RKO (cell line): ENCODE measurements at regions not wholly inside any gene's neighbourhood (a gene's known extent, or its start where the extent isn't known, plus 50 kb on each side); places are given as distances from the start of the nearest gene placed in this dataset.
"Not testable (repeated sequence)": the region's sequence is repeated elsewhere in the genome, so short reads cannot be mapped to it uniquely, and the experiment has no call there.

ENCODE experiments used
- DNase-seq: peaks from one replicate; pipeline ENCODE4 v3.0.0-alpha.2; 2016; ENCODE audit warnings: low spot score

DNA sequence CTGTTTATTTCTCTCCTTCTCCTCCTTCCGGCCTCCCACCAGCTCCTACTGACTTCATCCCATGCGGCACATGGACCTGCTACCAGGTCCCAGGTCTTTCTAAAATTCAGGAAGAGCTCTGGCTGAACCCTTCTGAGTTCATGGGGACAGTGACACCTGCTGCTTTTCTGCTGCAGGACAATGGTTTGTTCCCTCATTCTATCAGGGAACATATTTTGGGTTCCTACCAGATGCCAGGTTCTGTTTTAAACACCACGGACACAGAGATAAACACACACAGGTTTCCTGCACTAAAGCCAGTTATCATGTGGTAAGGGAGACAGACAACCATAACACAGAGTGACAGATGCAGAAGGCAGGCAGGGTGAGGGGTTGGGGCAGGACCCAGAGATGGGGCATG is 114.0 kb upstream of the RAB4A start:
- DNase-seq, result no peak

DNA sequence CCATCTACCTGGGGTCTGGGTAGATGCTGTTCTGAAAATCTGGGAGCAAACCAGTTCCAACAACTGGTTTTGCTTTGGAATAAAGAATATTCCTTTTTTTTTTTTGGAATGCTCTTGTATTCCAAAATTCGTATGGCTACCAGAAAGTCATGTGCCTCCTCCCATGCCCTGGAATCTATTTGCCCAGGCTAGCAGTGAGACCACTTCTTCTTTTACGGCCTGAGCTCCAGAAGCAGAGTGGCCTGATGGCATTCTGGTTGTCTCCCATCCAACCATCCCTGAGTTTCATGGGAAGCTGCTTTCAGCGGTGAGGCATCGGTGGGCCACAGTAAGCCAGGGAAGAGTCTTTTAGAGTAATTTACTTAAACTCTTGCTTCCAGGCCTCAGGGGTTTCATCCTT is 113.4 kb upstream of the RAB4A start:
- DNase-seq, result no peak

DNA sequence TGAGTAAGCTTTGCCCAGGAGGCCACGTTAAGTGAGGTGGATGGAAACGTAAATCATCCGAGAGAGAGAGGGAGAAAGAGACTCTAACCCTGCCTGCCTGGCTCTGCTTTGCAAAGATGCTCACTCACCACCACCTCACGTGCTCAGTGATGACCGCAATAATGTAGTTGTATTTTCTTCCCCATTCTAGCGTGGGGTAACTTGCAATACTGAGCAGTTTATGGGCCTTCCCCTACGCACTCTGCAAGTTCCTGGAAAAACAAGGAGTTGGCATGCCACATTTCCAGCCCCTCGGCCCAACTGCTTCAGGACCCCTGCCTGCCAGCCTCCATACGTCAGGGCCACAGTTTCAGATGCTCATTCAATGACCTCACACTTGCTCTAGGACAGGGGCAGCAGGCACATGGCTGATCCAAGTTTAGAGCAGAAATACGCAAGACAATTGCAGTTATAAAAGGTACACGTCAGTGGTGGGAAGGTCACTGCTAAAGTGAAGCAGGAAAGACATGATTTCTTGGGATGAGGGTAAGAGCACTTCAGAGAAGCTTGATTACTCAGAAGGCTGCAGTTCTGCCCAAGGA is 112.5 kb upstream of the RAB4A start:
- no peak for DNase-seq

DNA sequence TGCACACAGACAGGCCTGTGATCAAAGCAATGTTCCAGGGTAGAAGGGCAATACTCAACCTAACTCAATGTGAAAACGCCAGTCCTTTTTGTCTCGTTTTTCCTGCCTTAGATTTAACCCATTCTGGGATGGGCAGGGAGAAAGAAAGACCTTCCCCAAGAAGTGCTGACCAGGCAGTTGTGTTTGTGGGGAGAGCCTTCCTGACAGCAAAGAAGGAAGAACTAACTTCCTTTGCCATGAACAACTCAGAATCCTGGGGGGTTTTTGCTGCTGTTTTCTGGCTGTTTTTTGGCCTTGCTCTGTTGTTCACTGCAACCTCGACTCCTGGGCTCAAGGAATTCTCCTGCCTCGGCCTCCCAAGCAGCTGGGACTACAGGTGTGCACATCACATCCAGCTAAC is 112.0 kb upstream of the RAB4A start:
- DNase-seq, result no peak

DNA sequence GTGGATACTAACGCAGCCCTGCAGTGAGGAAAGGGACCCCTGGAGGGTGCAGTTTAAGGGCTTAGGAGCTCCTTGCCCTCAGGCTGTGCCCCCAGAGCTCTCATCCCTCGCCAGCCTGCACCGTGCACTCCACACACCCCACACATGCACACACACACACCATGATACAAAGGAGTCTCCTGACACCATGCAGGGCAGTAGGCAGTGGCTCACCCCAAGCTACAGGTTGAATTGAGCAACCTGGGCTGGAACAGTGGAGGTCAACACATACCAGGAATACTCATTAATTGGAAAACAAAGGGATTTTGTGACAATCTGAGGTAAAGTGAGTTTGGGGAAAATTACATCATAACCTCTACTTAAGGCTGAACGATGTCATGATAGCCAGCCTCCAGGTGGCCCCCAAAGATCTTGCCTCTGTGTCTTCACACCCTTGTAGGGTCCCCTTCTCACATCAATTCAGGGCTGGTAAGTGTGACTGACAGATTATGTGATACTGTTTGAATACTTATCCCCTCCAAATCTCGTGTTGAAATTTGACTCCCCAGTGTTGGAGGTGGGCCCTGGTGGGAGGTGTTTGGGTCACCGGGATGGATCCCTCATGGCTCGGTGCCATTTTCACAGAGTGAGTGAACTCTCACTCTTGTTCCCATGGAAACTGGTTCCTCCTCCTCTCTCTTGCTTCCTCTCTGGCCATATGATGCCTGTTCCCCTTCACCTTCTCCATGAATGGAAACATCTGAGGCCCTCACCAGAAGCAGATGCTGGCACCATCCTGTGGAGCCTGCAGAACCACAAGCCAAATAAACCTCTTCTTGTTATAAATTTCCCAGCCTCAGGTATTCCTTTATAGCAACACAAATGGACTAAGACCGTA is 111.0 kb upstream of the RAB4A start:
- DNase-seq, result no peak

DNA sequence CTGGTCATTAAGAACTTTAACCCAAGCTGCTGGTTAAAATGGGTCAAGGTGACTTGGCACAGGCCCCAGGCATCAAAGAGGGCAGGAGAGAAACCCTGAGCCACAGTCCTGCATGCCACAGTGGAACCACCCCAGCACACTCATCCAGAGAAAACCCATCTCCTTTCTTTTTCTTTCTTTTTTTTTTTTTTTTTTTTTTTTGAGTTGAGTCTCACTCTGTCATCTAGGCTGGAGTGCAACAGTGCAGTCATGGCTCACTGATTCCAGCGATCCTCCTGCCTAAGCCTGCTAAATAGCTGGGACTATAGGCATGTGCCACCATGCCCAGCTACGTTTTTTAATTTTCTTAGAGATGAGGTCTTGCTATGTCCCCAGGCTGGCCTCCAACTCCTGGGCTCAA is 109.2 kb upstream of the RAB4A start:
- DNase-seq, result no peak

DNA sequence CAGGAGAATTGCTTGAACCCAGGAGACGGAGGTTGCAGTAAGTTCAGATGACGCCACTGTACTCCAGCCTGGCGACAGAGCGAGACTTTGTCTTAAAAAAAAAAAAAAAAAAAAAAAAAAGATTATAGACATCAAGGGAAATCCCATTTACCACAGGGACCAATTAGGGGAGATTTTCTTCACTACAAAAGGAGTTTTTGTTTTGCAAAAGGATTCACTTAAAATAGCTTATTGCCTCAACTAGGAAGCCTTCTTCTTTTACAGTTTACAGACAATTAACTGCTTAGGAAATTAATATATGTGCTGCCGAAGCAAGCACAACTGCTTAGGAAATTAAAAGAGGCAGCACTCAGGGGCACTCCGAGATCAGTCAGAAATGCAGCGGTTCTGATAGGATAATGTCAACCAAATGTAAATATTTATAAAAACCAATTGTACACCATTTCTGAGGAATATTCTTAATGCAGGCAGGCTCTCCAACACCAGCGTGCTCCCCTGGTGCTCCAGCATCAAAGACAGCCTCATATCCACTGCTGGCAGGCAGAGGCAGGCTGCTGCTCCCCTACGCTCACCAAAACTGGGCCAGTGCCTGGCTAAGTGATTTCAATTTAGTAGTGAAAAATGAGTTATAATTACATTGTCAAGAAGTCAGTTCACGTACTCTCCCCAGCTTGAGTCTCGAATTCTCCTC is 107.9 kb upstream of the RAB4A start:
- DNase-seq, result no peak

DNA sequence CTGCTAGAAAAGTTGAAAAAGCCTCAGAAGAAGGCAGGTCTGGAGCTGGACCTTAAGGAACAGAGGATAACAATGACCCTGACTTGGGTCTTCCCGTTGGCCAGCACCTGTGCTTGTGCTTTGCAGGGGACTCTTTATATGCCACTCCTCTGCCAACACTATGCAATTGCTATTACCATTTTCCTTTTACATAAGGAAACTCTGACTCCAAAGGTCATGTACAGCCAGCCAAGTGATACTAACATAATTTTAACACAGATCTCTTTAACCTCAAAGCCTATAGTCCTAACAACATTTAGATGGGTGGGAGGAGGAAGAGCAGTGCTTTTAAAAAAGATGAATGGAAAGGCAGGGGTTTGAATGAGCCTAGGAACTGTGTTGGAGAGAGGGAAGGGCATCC is 106.6 kb upstream of the RAB4A start:
- no peak for DNase-seq

DNA sequence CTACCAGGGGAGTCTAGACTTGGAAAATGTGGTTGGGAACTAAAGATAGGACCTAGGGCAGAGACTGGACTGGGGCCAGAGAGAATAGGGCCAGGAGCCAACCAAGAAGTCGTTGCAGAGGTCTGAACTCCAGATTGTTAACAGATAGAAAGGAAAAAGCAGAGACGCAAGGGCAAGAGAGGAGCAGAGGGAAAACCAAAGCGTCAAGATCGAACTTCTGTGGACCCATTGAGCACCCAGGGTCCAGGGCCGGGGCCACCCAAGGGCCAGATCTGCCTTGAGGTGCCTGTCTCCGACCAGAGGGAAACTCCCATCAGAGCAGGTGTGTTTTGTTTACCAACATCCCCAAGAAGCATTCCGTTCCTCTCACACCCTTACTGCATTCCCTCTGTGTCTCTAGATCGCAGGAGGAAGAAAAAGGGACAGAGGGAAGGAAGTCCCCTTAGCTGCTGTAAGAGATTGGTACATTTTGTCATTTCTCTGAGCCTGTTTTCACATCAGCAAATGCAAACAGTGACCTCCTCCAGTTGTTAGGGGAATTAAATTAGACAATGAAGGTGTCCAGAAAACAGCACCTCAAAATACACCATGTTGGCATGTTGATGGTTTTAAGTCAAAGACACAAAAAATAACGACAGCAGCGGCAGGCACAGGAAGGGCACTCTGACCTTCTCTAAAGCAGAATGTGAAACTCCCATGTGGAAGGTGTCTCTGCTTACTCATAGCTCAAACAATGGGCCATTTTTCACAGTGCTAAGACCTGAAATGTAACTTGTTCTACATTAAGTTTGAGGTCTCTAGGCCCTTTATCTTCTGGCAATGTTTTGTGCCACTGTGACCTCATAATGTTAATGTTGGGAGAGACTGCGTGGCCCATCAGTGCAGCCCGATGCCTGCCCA is 105.8 kb upstream of the RAB4A start:
- DNase-seq, result no peak

DNA sequence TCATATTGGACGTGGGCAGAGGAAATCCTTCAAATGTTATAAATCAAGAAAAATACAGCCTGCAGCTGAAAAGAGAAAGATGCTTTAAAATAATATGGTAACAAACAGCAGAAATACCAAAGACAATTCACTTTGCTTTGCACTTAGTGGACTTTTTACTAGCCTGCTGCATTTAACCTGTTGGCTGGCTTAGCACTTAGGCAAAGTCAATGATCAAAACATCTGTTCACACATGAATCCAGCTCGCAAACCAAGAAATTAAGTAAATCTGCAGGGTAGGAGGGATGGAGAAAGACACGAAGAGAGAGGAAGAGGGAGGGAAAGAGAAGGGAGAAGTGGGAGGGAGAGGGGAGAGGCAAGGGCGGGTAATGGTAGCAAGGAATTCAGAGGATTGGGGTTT is 103.6 kb upstream of the RAB4A start:
- no peak for DNase-seq

DNA sequence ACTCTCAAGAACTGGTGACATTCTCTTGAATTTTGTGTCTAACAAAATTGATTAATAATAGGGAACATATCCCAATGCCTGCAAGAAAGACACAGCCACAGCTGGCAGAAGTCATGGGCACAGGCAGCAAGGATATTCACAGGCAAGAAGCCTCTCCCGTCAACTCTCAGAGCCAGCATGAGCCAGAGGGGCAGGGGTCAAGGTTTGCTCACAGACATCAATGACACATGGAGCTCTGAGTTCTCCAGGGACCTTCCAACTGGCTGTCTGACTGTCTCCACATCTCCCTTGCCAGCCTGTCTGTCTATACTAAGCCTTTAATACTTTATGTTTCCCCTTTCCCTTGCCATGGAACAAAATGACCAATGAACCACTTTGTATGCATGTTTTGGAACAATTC is 101.5 kb upstream of the RAB4A start:
- no peak for DNase-seq

DNA sequence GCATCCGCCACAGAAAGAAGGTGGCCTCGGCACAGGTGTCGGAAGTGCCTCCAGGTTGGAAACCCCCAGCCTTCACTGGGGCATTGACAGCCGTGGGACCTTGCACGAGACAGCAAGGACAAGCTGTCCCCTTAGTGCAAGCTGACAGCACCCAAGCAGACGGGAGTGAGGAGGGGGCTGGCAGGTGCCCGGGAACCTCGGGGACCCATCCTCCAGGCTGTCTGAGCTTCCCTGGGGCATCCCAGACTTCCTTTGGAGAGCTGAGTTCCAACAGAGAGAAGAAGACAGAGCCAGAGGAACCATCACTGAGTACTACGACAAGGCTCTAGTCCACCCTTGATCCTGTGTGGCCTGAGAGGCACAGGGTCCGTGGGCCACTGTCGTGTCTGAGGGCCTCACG is 100.6 kb upstream of the RAB4A start:
- DNase-seq, result no peak

DNA sequence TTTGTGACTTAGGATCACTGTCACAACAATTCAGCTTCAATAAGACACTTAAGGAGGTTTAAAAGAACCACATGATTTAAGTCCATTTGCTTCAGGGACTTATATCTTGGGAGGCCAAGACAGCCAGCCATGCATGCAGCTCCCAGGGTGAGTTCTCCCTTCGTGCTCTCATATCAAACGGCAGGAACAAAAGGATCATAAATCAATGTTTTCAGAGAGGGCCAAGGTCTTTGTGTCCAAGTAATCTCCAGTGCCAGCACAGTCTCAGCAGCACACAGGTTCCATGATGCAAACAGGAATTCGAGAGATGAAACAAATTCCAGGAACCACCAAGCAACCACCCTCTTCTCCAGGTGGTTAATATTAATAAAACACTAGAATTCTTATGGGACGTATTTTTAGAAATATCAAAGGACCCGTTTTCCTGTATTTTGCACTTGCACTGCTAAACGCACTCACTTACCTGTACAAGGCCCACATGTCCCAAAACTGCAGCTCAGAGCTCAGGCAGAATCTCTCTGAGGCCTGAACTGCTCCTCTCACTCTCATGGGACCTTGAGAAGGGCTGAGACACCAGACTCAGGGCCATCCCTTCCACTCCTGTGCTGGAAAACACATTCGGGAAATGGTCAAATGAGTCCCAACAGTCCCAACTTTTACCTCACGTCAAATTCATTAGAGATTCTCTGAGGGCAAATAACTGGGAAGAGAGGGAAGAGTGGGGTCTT is 100.0 kb upstream of the RAB4A start:
- no peak for DNase-seq

DNA sequence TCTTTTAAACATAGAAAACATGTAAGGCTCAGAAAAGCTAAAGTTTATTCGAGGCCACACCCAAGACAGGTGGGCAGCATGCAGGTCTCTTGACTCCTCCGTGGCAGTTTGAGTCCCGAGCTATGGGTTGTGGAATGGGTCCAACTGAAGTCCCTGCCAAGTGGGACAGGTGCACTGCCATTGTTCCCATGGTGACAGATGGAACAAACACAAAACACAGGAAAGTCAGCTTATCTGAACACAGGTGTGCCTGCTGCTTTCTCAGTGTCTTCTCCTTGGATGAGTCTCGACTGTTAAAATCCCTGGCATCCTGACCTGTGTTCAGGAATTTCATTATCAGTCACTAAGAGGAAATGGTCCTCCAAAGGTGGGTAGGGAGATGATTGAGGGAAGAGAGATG is 99.0 kb upstream of the RAB4A start:
- no peak for DNase-seq

DNA sequence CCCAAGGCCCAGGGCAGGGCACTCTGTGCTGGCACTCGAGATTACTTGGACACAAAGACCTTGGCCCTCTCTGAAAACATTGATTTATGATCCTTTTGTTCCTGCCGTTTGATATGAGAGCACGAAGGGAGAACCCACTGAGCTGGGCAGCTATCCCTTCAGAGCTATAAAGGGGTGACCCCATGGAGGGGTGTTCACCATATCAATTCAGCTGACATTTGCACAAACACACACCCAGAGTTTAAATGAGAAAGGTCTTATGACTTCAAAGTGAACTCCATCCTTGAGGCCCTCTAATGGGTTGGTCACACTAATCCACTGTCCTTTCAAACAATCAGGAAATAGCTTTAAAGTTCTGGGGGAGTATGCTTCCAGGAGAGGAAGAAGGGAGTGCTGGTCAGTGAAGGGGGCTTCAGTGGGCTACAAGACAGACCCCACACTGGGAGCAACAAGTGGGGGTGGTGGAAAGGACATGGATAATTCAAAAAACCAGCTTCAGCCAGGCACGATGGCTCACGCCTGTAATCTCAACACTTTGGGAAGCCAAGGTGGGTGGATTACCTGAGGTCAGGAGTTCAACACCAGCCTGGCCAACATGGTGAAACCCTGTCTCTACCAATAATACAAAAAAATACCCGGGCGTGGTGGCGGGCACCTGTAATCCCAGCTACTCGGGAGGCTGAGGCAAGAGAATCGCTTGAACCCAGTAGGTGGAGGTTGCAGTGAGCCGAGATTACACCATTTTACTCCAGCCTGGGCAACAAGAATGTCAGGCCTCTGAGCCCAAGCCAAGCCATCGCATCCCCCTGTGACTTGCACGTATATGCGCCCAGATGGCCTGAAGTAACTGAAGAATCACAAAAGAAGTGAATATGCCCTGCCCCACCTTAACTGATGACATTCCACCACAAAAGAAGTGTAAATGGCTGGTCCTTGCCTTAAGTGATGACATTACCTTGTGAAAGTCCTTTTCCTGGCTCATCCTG is 97.1 kb upstream of the RAB4A start:
- not testable (repeated sequence) for DNase-seq

DNA sequence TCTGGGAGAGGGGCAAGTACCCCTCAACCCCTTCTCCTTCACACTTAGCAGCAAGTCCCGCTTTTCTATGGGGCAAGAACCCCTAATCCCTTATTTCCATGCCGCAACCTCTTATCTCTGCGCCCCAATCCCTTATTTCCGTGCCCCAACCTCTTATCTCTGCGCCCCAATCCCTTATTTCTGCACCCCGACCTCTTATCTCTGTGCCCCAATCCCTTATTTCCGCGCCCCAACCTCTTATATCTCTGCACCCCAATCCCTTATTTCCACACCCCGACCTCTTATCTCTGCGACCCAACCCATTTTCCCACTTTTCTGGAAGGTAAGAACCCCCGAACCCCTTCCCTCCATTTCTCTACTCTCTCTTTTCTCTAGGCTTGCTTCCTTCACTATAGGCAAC is 95.6 kb upstream of the RAB4A start:
- DNase-seq, result not testable (repeated sequence)

DNA sequence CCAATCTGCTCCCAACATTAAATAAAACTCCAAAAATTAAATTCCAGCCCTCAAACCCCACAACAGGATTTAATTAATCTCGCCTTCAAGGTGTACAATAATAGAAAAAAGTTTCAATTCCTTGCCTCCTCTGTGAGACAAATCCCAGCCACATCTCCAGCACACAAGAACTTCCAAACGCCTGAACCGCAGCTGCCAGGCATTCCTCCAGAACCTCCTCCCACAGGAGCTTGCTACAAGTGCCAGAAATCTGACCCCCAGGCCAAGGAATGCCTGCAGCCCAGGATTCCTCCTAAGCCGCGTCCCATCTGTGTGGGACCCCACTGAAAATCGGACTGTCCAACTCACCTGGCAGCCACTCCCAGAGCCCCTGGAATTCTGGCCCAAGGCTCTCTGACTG is 94.5 kb upstream of the RAB4A start:
- DNase-seq, result not testable (repeated sequence)

DNA sequence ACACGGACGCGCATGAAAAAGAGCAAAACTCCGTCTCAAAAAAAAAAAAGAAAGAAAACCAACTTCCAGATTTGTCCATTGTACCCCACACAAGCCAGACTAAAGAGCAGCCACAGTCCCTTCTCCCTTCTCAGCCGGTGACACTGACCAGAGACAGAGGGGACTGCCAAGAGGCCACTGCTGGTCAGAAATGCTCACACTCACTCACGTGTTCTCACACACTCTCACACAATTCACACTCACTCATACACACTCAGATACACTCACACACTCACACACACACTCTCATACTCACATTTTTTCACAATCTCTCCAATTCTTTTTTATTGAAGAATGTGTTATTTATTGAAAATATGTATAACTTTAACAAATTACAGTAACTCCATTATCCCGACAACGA is 90.8 kb upstream of the RAB4A start:
- DNase-seq, result no peak

DNA sequence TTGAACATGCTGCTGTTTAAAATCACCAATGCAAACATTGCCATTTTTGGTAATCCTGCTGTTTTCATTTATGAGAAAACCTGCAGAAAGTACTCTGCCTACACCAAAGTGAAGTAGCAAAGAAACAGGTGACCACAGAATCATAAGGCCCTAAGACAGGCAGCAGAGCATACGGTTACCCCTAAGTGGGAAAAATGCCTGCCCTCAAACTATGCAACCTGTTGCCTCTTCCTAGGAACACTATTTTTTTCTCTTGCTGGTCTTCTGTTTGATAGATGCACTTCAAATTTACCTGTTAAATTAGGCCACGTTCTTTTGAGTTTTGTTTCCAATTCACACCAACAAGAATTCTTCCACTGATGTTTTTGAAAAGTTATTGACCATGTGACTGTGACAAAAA is 89.5 kb upstream of the RAB4A start:
- DNase-seq, result no peak

DNA sequence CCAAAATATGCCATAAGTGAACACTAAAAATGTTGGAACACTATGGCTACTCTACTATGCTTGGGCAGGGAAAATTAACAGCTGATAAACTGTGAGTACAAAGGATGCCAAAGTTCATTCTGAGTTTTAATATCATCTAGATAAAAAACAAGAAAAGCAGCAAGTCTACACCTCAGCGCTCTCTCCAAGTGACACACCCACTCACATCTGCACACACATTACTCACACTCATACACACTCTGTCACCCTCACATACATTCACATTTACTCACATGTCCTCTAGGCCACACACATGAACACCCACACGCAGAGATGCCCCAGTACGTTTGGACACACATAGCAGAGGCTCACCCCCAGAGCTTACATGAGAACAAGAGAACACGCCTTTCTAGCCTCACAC is 87.3 kb upstream of the RAB4A start:
- DNase-seq, result no peak
